ENCODE measurements at regions not wholly inside any gene's neighbourhood (a gene's known extent, or its start where the extent isn't known, plus 50 kb on each side); places are given as distances from the start of the nearest gene placed in this dataset.

GRCh38 chr1:47554082-47554481 is 116.2 kb downstream of the FOXD2 start:
- DNase-seq (ENCODE audit: low spot score) = no peak

GRCh38 chr1:47554901-47555300 is 117.1 kb downstream of the FOXD2 start:
- peak; percentile 23 for DNase-seq (ENCODE audit: low spot score)

GRCh38 chr1:47555306-47555705 is 117.5 kb downstream of the FOXD2 start:
- peak; percentile 84 for DNase-seq (ENCODE audit: low spot score)

- DNase-seq (ENCODE audit: low spot score) = no peak
Measured at GRCh38 chr1:47555841-47556560, 118.2 kb downstream of the FOXD2 start.

GRCh38 chr1:47557066-47557465 is 119.2 kb downstream of the FOXD2 start:
- no peak for DNase-seq (ENCODE audit: low spot score)

GRCh38 chr1:47558601-47559593 is 121.1 kb downstream of the FOXD2 start:
- peak; percentile 68 for DNase-seq (ENCODE audit: low spot score)

GRCh38 chr1:47559944-47560695 is 122.3 kb downstream of the FOXD2 start:
- no peak for DNase-seq (ENCODE audit: low spot score)

GRCh38 chr1:47561523-47562007 is 123.7 kb downstream of the FOXD2 start:
- DNase-seq (ENCODE audit: low spot score) = peak; percentile 67

- DNase-seq (ENCODE audit: low spot score) = no peak
Measured at GRCh38 chr1:47562147-47562546, 124.3 kb downstream of the FOXD2 start.

GRCh38 chr1:47562799-47563198 is 125.0 kb downstream of the FOXD2 start:
- DNase-seq (ENCODE audit: low spot score) = no peak

GRCh38 chr1:47563201-47563600 is 125.4 kb downstream of the FOXD2 start:
- DNase-seq (ENCODE audit: low spot score) = no peak

- DNase-seq (ENCODE audit: low spot score) = no peak
Measured at GRCh38 chr1:47564570-47564969, 126.7 kb downstream of the FOXD2 start.

GRCh38 chr1:47565092-47565491 is 127.2 kb downstream of the FOXD2 start:
- DNase-seq (ENCODE audit: low spot score) = no peak

GRCh38 chr1:47565676-47566075 is 127.8 kb downstream of the FOXD2 start:
- DNase-seq (ENCODE audit: low spot score) = no peak

GRCh38 chr1:47568763-47569162 is 130.9 kb downstream of the FOXD2 start:
- DNase-seq (ENCODE audit: low spot score) = no peak

GRCh38 chr1:47569261-47569660 is 131.4 kb downstream of the FOXD2 start:
- DNase-seq (ENCODE audit: low spot score) = no peak

GRCh38 chr1:47569681-47570470 is 132.0 kb downstream of the FOXD2 start:
- DNase-seq (ENCODE audit: low spot score) = peak; percentile 90

- DNase-seq (ENCODE audit: low spot score) = no peak
Measured at GRCh38 chr1:47571161-47571560, 133.3 kb downstream of the FOXD2 start.

GRCh38 chr1:47571952-47572351 is 134.1 kb downstream of the FOXD2 start:
- DNase-seq (ENCODE audit: low spot score) = no peak

GRCh38 chr1:47572731-47573430 is 135.0 kb downstream of the FOXD2 start:
- no peak for DNase-seq (ENCODE audit: low spot score)
